Tibial artery (tissue), 4 donors: ENCODE measurements at regions not wholly inside any gene's neighbourhood (a gene's known extent, or its start where the extent isn't known, plus 50 kb on each side); places are given as distances from the start of the nearest gene placed in this dataset.

Experiments
- DNase-seq, 2 donors: peaks; one replicate each; pipeline ENCODE4 v3.0.0-alpha.2; 2019
- H3K27ac ChIP-seq, 2 donors: fragments of 200-600 bp; sonication (generic) in 1 of 2; 1 replicate in 1 of 2; 2 replicates in 1 of 2; pipeline ENCODE4 v1.5.1; 2018 to 2019; ENCODE audit warnings: mild to moderate bottlenecking in 1 of 2
- H3K27me3 ChIP-seq, 2 donors: fragments of 200-600 bp; sonication (generic) in 1 of 2; one replicate each; pipeline versions ENCODE4 v1.5.1 to v1.6.0; 2016 to 2019
- H3K36me3 ChIP-seq, 3 donors: fragments of 200-600 bp; sonication (generic) in 2 of 3; one replicate each; pipeline ENCODE4 v1.5.1; 2016 to 2019; ENCODE audit warnings: mild to moderate bottlenecking in 2 of 3
- H3K4me1 ChIP-seq, 4 donors: fragments of 200-600 bp; sonication (generic) in 2 of 4; 1 replicate in 3 of 4; 2 replicates in 1 of 4; pipeline ENCODE4 v1.5.1; 2016 to 2019
- H3K4me3 ChIP-seq, 2 donors: fragments of 200-600 bp; sonication (generic) in 1 of 2; 1 replicate in 1 of 2; 2 replicates in 1 of 2; pipeline ENCODE4 v1.5.1; 2018 to 2019; ENCODE audit warnings: mild to moderate bottlenecking in 2 of 2
- H3K9me3 ChIP-seq, 3 donors: fragments of 200-600 bp; sonication (generic) in 1 of 3; one replicate each; pipeline ENCODE4 v1.5.1; 2016 to 2019
- intact Hi-C: fragments of 100-400 bp; cut with DNase I; formaldehyde crosslinking; loops from one replicate; pipeline ENCODE4 v1.15.0; 2023; ENCODE audit warnings: low total_unique reads
- TF ChIP-seq, protein P1 (sequence below), 2 experiments: fragments of 200-600 bp in 1 of 2; fragments of 450-650 bp in 1 of 2; IDR thresholded peaks; one replicate each; pipeline ENCODE4 v1.5.1; 2017 to 2019; ENCODE audit warnings: antibody characterized with exemption in 2 of 2, mild to moderate bottlenecking in 1 of 2, moderate library complexity in 1 of 2

DNA sequence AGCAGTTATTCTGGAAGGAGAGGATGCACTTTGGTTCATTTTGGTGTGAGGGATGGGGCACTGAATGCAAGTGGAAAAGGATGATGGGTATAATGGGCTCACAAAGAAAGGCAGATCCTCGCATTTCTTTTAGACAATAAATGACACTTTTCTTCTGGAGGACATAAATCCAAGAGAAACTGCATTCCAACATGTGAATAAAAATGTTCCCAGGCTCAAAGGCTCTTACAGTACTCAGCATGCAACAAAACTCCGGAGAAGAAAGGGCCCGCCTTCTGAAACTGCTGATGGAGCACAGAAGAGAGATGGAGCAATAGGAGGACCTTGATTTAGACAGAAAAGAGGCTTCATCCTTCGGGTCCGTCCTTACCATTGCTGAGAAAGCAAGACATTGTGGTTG lies 538.2 kb upstream of the DPP6 start:
- Histone ChIP-seq H3K4me3 (no peak overlapping the region), H3K4me1 (no peaks in the 10 kb centered on the region), H3K27ac (no peak overlapping the region), H3K27me3 (no peaks in the 10 kb centered on the region), H3K9me3 (no peaks in the 10 kb centered on the region), H3K36me3 (no peaks in the 10 kb centered on the region)
- intact Hi-C loops = no loop called here
- DNase-seq = no peak
- TF ChIP-seq, protein P1, sequence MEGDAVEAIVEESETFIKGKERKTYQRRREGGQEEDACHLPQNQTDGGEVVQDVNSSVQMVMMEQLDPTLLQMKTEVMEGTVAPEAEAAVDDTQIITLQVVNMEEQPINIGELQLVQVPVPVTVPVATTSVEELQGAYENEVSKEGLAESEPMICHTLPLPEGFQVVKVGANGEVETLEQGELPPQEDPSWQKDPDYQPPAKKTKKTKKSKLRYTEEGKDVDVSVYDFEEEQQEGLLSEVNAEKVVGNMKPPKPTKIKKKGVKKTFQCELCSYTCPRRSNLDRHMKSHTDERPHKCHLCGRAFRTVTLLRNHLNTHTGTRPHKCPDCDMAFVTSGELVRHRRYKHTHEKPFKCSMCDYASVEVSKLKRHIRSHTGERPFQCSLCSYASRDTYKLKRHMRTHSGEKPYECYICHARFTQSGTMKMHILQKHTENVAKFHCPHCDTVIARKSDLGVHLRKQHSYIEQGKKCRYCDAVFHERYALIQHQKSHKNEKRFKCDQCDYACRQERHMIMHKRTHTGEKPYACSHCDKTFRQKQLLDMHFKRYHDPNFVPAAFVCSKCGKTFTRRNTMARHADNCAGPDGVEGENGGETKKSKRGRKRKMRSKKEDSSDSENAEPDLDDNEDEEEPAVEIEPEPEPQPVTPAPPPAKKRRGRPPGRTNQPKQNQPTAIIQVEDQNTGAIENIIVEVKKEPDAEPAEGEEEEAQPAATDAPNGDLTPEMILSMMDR (IDR thresholded peaks at IDR 0.05) = no peak

DNA sequence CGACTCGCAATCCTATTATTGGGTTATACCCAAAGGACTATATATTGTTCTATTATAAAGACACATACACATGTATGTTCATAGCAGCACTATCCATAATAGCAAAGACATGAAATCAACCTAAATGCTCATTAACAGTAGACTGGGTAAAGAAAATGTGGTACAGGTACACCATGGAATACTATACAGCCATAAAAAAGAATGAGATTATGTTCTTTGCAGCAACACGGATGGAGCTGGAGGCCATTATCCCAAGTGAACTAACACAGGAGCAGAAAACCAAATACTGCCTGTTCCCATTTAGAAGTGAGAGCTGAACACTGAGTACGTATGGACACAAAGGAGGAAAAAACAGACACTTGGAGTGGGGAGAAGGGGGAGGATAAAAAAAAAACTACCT lies 536.8 kb upstream of the DPP6 start:
- H3K4me3 ChIP-seq = no peak overlapping the region
- no peaks in the 10 kb centered on the region for H3K9me3 ChIP-seq
- no peak overlapping the region for H3K27ac ChIP-seq
- no peaks in the 10 kb centered on the region for H3K36me3 ChIP-seq
- DNase-seq = no peak
- no peaks in the 10 kb centered on the region for H3K27me3 ChIP-seq
- TF ChIP-seq, protein P1 (IDR thresholded peaks at IDR 0.05) = no peak
- intact Hi-C loops = no loop called here
- H3K4me1 ChIP-seq = no peaks in the 10 kb centered on the region

- no peaks in the 10 kb centered on the region for H3K36me3 ChIP-seq
- H3K4me1 ChIP-seq = no peaks in the 10 kb centered on the region
- intact Hi-C loops = no loop called here
- no peaks in the 10 kb centered on the region for H3K9me3 ChIP-seq
- no peak for DNase-seq
- TF ChIP-seq, protein P1 (IDR thresholded peaks at IDR 0.05) = no peak
- no peak overlapping the region for H3K27ac ChIP-seq
- H3K27me3 ChIP-seq = no peaks in the 10 kb centered on the region
- no peak overlapping the region for H3K4me3 ChIP-seq
Observed at GRCh38 chr7:153518201-153518984, 533.8 kb upstream of the DPP6 start.

DNA sequence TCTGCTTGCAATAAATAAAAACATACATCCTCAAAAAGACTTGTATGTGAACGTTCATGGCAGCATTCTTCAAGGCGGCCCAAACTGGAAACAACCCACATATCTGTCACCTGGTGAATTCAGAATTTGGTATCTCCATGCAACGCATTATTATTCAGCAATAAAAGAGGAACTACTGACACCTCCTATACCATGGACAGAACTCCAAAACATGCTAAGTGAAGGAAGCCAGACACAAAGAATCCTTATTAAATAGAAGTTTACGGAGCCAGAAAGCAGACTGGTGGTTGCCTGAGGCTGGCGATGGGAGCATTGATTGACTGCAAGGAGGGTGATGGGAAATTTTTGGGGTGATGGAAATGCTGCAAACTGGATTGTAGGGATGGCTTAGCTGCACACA lies 530.8 kb upstream of the DPP6 start:
- no peaks in the 10 kb centered on the region for H3K4me1 ChIP-seq
- intact Hi-C loops = no loop called here
- no peak overlapping the region for H3K27ac ChIP-seq
- no peak for DNase-seq
- TF ChIP-seq, protein P1 (IDR thresholded peaks at IDR 0.05) = no peak
- H3K27me3 ChIP-seq = no peaks in the 10 kb centered on the region
- no peaks in the 10 kb centered on the region for H3K36me3 ChIP-seq
- no peaks in the 10 kb centered on the region for H3K9me3 ChIP-seq
- H3K4me3 ChIP-seq = no peak overlapping the region

- Histone ChIP-seq H3K27ac (no peak overlapping the region), H3K4me3 (no peak overlapping the region), H3K4me1 (no peaks in the 10 kb centered on the region), H3K9me3 (no peaks in the 10 kb centered on the region), H3K27me3 (no peaks in the 10 kb centered on the region), H3K36me3 (no peaks in the 10 kb centered on the region)
- DNase-seq = no peak
- TF ChIP-seq, protein P1 (IDR thresholded peaks at IDR 0.05) = no peak
- intact Hi-C loops = no loop called here
Observed at GRCh38 chr7:153522261-153522660, 529.9 kb upstream of the DPP6 start.
